H9 (cell line): ENCODE measurements at regions not wholly inside any gene's neighbourhood (a gene's known extent, or its start where the extent isn't known, plus 50 kb on each side); places are given as distances from the start of the nearest gene placed in this dataset.

Experiments
- DNase-seq: peaks from one replicate; pipeline ENCODE4 v3.0.0-alpha.2; 2017
- H2AFZ ChIP-seq: one replicate; pipeline ENCODE4 v1.6.1; 2013; ENCODE audit warnings: mild to moderate bottlenecking, low read length, control low read depth, moderate library complexity
- H2AK5ac ChIP-seq: 2 replicates; pipeline ENCODE4 v1.6.1; 2013; ENCODE audit warnings: low read length, control low read depth, mixed read lengths; ENCODE audit not compliant: insufficient read length
- H2BK120ac ChIP-seq: one replicate; pipeline ENCODE4 v1.6.1; 2013; ENCODE audit warnings: low read depth, mild to moderate bottlenecking, low read length, control low read depth, inconsistent platforms; ENCODE audit not compliant: poor library complexity, severe bottlenecking
- H2BK12ac ChIP-seq: 2 replicates; pipeline ENCODE4 v1.6.1; 2013; ENCODE audit warnings: low read length, control low read depth, mixed read lengths, low read depth; ENCODE audit not compliant: insufficient read length
- H2BK15ac ChIP-seq: 2 replicates; pipeline ENCODE4 v1.6.1; 2013; ENCODE audit warnings: low read depth, low read length, control low read depth
- H2BK20ac ChIP-seq: one replicate; pipeline ENCODE4 v1.6.1; 2013; ENCODE audit warnings: low read depth, mild to moderate bottlenecking, low read length, control low read depth, inconsistent platforms; ENCODE audit not compliant: poor library complexity, severe bottlenecking
- H2BK5ac ChIP-seq: 2 replicates; pipeline ENCODE4 v1.6.1; 2013; ENCODE audit warnings: low read length, control low read depth, mixed read lengths; ENCODE audit not compliant: insufficient read length
- H3K14ac ChIP-seq: 2 replicates; pipeline ENCODE4 v1.6.1; 2013; ENCODE audit warnings: low read length, control low read depth; ENCODE audit not compliant: insufficient read depth
- H3K18ac ChIP-seq: 2 replicates; pipeline ENCODE4 v1.6.1; 2013; ENCODE audit warnings: low read depth, mild to moderate bottlenecking, mixed read lengths, low read length, control low read depth; ENCODE audit not compliant: insufficient read length
- H3K23ac ChIP-seq: 2 replicates; pipeline ENCODE4 v1.6.1; 2013; ENCODE audit warnings: low read length, control low read depth, mixed read lengths, low read depth; ENCODE audit not compliant: insufficient read length
- H3K23me2 ChIP-seq: 2 replicates; pipeline ENCODE4 v1.6.1; 2013; ENCODE audit warnings: low read depth, mild to moderate bottlenecking, mixed read lengths, low read length, control low read depth; ENCODE audit not compliant: insufficient read length, poor library complexity, severe bottlenecking
- H3K27ac ChIP-seq: 2 replicates; pipeline ENCODE4 v1.5.1; 2013; ENCODE audit warnings: low read length, control low read depth, mixed read lengths, low read depth; ENCODE audit not compliant: insufficient read length
- H3K27me3 ChIP-seq: 2 replicates; pipeline ENCODE4 v1.6.1; 2013; ENCODE audit warnings: low read length, control low read depth, inconsistent platforms; ENCODE audit not compliant: insufficient read depth
- H3K4ac ChIP-seq: 2 replicates; pipeline ENCODE4 v1.6.1; 2013; ENCODE audit warnings: low read depth, mild to moderate bottlenecking, control low read depth, inconsistent platforms, low read length, moderate library complexity
- H3K4me1 ChIP-seq: 2 replicates; pipeline ENCODE4 v1.6.1; 2013; ENCODE audit warnings: low read length, control low read depth, inconsistent platforms; ENCODE audit not compliant: insufficient read depth
- H3K4me2 ChIP-seq: 2 replicates; pipeline ENCODE4 v1.6.1; 2013; ENCODE audit warnings: low read length, control low read depth, mixed read lengths; ENCODE audit not compliant: insufficient read length, insufficient read depth
- H3K56ac ChIP-seq: 2 replicates; pipeline ENCODE4 v1.6.1; 2013; ENCODE audit warnings: low read depth, mild to moderate bottlenecking, mixed read lengths, low read length, control low read depth; ENCODE audit not compliant: insufficient read length
- H3K79me1 ChIP-seq: 2 replicates; pipeline ENCODE4 v1.6.1; 2013; ENCODE audit warnings: low read depth, mild to moderate bottlenecking, moderate library complexity, low read length, control low read depth, inconsistent platforms; ENCODE audit not compliant: insufficient read depth, poor library complexity, severe bottlenecking
- H3K79me2 ChIP-seq: 2 replicates; pipeline ENCODE4 v1.6.1; 2013; ENCODE audit warnings: low read length, control low read depth, inconsistent platforms; ENCODE audit not compliant: insufficient read depth
- H3K9ac ChIP-seq: 2 replicates; pipeline ENCODE4 v1.6.1; 2013; ENCODE audit warnings: low read length, control low read depth, mixed read lengths; ENCODE audit not compliant: insufficient read length; ENCODE audit errors: extremely low read depth
- H3K9me3 ChIP-seq: one replicate; pipeline ENCODE4 v1.6.1; 2013; ENCODE audit warnings: low read depth, low read length, inconsistent platforms; ENCODE audit not compliant: control insufficient read depth
- H3T11ph ChIP-seq: one replicate; pipeline ENCODE4 v1.6.1; 2013; ENCODE audit warnings: mild to moderate bottlenecking, low read length, control low read depth, inconsistent platforms
- H4K20me1 ChIP-seq: one replicate; pipeline ENCODE4 v1.6.1; 2013; ENCODE audit not compliant: control insufficient read depth, insufficient read length, insufficient read depth
- H4K5ac ChIP-seq: 2 replicates; pipeline ENCODE4 v1.6.1; 2013; ENCODE audit warnings: low read depth, mild to moderate bottlenecking, mixed read lengths, low read length, control low read depth; ENCODE audit not compliant: insufficient read length
- H4K8ac ChIP-seq: replicated peaks from 2 replicates; pipeline ENCODE4 v1.6.1; 2013; ENCODE audit warnings: low read length, control low read depth, mixed read lengths, low read depth; ENCODE audit not compliant: insufficient read length
- H4K91ac ChIP-seq: 2 replicates; pipeline ENCODE4 v1.6.1; 2013; ENCODE audit warnings: low read depth, mild to moderate bottlenecking, moderate library complexity, mixed read lengths, low read length, control low read depth; ENCODE audit not compliant: insufficient read length
- H3K27ac Mint-ChIP-seq, 3 experiments: 2 replicates in 2 of 3; 3 replicates in 1 of 3; pipeline ENCODE4 v1.8.0; 2020 to 2021; ENCODE audit warnings: mixed read lengths in 3 of 3, mild to moderate bottlenecking in 1 of 3, moderate library complexity in 1 of 3
- H3K27me3 Mint-ChIP-seq: 2 replicates; pipeline ENCODE4 v1.8.0; 2021; ENCODE audit warnings: low read depth, mild to moderate bottlenecking, moderate library complexity, mixed read lengths
- H3K36me3 Mint-ChIP-seq, 3 experiments: 2 replicates in 2 of 3; 3 replicates in 1 of 3; pipeline ENCODE4 v1.8.0; 2020 to 2021; ENCODE audit warnings: low read depth in 3 of 3, mixed read lengths in 3 of 3; ENCODE audit not compliant: insufficient read depth in 1 of 3
- H3K4me1 Mint-ChIP-seq, 2 experiments: 2 replicates each; pipeline ENCODE4 v1.8.0; 2020; ENCODE audit warnings: mixed read lengths in 2 of 2
- H3K4me3 Mint-ChIP-seq, 2 experiments: 2 replicates in 1 of 2; 3 replicates in 1 of 2; pipeline ENCODE4 v1.8.0; 2020 to 2021; ENCODE audit warnings: mild to moderate bottlenecking in 2 of 2, mixed read lengths in 2 of 2, moderate library complexity in 1 of 2
- H3K9me3 Mint-ChIP-seq, 2 experiments: 2 replicates in 1 of 2; 3 replicates in 1 of 2; pipeline ENCODE4 v1.8.0; 2020; ENCODE audit warnings: mild to moderate bottlenecking in 2 of 2, mixed read lengths in 2 of 2, moderate library complexity in 1 of 2
- WGBS: extraction: QIAGEN DNeasy Blood & Tissue Kit; methylation state at CpG from one replicate; pipeline ENCODE4 v1.1.7; 2013; ENCODE audit warnings: missing lambda C conversion rate, low lambda C conversion rate, mixed read lengths; ENCODE audit not compliant: insufficient read length; ENCODE audit errors: extremely low coverage; 5-methylcytosine and 5-hydroxymethylcytosine counted together
- TF ChIP-seq, protein P1 (sequence below): fragments of 200-600 bp; sonication (generic); conservative IDR thresholded peaks from 3 replicates; pipeline ENCODE4 v1.8.0; 2021; ENCODE audit warnings: antibody characterized with exemption, mild to moderate bottlenecking

DNA sequence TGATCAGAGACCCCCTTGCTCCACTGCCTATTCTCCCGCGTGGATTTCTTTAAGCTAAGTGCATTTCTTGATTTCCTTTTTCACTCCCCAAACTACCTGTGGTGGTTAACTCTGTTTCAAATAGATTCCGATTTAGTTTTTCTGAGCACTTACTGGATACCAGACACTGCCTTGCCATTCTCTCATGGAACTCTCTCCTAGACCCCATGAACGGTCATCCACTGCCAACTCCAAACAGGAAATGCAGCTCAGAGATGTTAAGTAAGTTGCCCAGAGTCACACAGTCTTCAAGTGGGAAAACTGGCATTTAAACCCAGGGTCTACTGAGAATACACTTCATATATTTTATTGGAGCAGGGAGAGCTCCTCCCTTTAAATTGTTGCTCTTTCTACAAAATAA, 199.4 kb downstream of the MAF start:
- H3K36me3 Mint-ChIP-seq, result peaks cover 0 to 11% (median 3%) of the 10 kb centered on the region in 3 experiments; a peak in 3 of 7 replicates
- no CpG with 5 or more reads among the region's 4 CpGs for WGBS
- Histone ChIP-seq H4K8ac (no peak overlapping the region), H4K91ac (no peak overlapping the region), H3K79me2 (no peaks in the 10 kb centered on the region), H2AK5ac (no peak overlapping the region), H3K27me3 (no peaks in the 10 kb centered on the region), H2BK120ac (no peak overlapping the region), H2BK15ac (no peak overlapping the region), H2AFZ (no peak overlapping the region), H3K14ac (no peak overlapping the region), H2BK20ac (no peak overlapping the region), H3K23me2 (no peaks in the 10 kb centered on the region), H3K4me2 (no peak overlapping the region), H3K4ac (no peak overlapping the region), H3T11ph (no peak overlapping the region), H3K9ac (no peak overlapping the region), H2BK5ac (no peak overlapping the region), H3K56ac (no peak overlapping the region), H2BK12ac (no peak overlapping the region), H3K27ac (no peak overlapping the region), H3K9me3 (no peaks in the 10 kb centered on the region), H3K4me1 (no peaks in the 10 kb centered on the region), H3K79me1 (no peaks in the 10 kb centered on the region), H4K20me1 (no peaks in the 10 kb centered on the region), H3K18ac (no peak overlapping the region), H3K23ac (no peak overlapping the region), H4K5ac (no peak overlapping the region)
- peaks cover 2 to 3% of the 10 kb centered on the region in 2 experiments; a peak in 1 of 4 replicates for H3K4me1 Mint-ChIP-seq
- H3K9me3 Mint-ChIP-seq, result peaks cover 8 to 11% of the 10 kb centered on the region in 2 experiments
- H3K4me3 Mint-ChIP-seq, result no peak overlapping the region
- peaks cover 8% of the 10 kb centered on the region for H3K27me3 Mint-ChIP-seq
- TF ChIP-seq, protein P1, sequence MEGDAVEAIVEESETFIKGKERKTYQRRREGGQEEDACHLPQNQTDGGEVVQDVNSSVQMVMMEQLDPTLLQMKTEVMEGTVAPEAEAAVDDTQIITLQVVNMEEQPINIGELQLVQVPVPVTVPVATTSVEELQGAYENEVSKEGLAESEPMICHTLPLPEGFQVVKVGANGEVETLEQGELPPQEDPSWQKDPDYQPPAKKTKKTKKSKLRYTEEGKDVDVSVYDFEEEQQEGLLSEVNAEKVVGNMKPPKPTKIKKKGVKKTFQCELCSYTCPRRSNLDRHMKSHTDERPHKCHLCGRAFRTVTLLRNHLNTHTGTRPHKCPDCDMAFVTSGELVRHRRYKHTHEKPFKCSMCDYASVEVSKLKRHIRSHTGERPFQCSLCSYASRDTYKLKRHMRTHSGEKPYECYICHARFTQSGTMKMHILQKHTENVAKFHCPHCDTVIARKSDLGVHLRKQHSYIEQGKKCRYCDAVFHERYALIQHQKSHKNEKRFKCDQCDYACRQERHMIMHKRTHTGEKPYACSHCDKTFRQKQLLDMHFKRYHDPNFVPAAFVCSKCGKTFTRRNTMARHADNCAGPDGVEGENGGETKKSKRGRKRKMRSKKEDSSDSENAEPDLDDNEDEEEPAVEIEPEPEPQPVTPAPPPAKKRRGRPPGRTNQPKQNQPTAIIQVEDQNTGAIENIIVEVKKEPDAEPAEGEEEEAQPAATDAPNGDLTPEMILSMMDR, result no peak
- H3K27ac Mint-ChIP-seq, result no peak overlapping the region
- DNase-seq, result no peak
